ENCODE measurements at regions not wholly inside any gene's neighbourhood (a gene's known extent, or its start where the extent isn't known, plus 50 kb on each side); places are given as distances from the start of the nearest gene placed in this dataset.
"Not testable (repeated sequence)": the region's sequence is repeated elsewhere in the genome, so short reads cannot be mapped to it uniquely, and the experiment has no call there.

- no peak for DNase-seq (ENCODE audit: low spot score)
Observed at GRCh38 chr1:222240536-222241181, 307.2 kb downstream of the HHIPL2 start.

GRCh38 chr1:222239130-222239529 is 308.8 kb downstream of the HHIPL2 start:
- no peak for DNase-seq (ENCODE audit: low spot score)

- DNase-seq (ENCODE audit: low spot score), result no peak
Observed at GRCh38 chr1:222234351-222234750, 313.6 kb downstream of the HHIPL2 start.

GRCh38 chr1:222233444-222234158 is 314.3 kb downstream of the HHIPL2 start:
- no peak for DNase-seq (ENCODE audit: low spot score)

DNA sequence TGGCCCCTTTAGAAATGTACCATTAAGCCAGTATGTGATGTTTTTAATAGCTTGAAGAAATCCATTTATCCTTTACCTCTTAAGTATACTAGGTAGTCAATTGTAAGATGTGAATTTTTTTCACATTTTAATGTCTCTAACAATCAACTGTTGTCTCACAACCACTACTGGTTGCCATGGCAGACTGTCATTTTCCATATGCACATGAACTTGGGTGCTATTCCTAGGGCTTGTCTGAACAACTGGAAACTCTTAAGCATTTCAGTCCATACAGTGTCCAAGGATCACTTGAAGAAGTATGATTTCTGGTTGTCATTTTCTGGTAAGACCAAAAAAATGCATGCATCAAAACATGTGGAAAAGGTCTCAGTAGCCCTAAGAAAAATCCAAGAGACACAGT is 315.1 kb downstream of the HHIPL2 start:
- DNase-seq (ENCODE audit: low spot score), result no peak

- no peak for DNase-seq (ENCODE audit: low spot score)
Observed at GRCh38 chr1:222229672-222230312, 318.1 kb downstream of the HHIPL2 start.

DNA sequence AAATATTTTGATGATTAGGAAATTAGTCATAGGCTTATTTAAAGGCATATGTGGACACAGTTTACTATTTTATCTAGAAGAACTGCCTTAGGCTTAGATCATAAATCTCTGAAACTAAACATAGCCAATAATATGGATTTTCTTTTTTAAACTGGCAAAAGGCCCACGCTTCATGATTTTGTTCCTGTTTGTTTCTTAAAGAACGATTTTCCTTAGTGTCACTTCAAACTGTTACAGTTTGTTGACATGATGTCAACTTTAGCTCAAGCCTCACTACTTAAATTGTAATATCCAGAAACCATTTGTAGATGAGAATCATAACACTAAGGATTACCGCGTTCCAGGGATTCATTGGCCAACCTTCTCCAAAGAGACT is 322.6 kb downstream of the HHIPL2 start:
- no peak for DNase-seq (ENCODE audit: low spot score)

GRCh38 chr1:222224636-222225315 is 323.1 kb downstream of the HHIPL2 start:
- DNase-seq (ENCODE audit: low spot score), result no peak

GRCh38 chr1:222224156-222224555 is 323.7 kb downstream of the HHIPL2 start:
- no peak for DNase-seq (ENCODE audit: low spot score)

- no peak for DNase-seq (ENCODE audit: low spot score)
Observed at GRCh38 chr1:222223010-222223409, 324.9 kb downstream of the HHIPL2 start.

DNA sequence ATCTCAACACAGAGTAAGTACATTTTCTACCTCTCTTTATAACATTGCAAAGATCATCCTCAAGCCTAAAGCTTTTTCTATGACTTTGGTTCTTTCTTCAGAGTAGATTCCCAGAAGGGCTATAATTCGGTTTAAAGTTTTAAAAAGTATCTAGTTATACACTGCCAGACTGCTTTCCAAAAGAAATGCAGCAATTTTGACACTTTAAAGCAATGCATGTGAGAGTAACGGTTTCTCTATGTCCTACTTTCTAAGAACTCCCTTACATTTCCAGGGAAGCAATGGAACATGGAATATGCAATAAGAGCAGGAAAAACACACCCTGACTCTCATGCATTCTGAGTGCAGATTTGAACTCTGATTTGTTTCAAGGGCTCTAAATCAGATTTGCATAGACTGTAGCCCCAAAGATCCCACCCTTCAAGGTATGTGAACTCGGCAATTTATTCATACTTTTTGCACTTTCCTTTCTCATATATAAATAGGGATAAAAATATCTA is 331.6 kb downstream of the HHIPL2 start:
- DNase-seq (ENCODE audit: low spot score), result no peak

DNA sequence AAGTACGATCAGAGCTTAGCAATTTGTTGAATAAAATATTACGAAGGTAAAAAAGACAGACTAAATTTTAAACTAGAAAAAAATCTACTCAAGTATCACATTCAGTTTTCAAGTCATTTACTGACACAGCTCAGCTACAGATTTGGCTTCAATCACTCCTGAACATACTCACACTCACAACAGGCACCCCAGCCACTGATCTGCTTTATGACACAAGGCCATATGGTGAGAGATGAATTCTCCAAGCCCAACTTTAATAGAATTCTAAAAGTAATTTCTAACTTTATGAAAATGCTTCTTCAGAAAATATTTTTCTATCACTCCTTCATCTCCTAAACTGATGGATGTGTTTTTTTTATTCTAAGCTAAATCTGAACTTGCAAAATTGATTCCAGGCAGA is 337.1 kb downstream of the HHIPL2 start:
- no peak for DNase-seq (ENCODE audit: low spot score)

- no peak for DNase-seq (ENCODE audit: low spot score)
Observed at GRCh38 chr1:222204475-222204874, 343.4 kb downstream of the HHIPL2 start.

GRCh38 chr1:222202831-222203230 is 345.1 kb downstream of the HHIPL2 start:
- DNase-seq (ENCODE audit: low spot score), result no peak

DNA sequence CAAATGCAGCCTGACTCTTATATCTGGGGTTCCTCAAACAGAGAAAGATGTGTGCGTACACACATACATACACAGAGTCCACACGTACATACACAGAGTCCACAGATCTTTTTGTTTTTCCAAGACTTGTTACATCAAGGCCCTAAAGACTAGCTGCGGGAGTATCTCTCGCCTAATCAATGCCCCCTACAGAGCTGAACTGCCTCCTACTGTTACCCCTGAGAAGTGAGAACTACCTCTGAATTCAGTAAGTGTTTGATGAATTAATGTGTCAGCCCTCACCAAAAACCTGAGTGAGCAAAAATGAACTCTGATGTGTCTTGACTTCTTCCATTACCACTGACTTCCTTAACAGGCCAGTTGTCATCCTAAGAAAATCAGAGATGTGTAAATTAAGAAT is 351.2 kb downstream of the HHIPL2 start:
- DNase-seq (ENCODE audit: low spot score), result no peak

DNA sequence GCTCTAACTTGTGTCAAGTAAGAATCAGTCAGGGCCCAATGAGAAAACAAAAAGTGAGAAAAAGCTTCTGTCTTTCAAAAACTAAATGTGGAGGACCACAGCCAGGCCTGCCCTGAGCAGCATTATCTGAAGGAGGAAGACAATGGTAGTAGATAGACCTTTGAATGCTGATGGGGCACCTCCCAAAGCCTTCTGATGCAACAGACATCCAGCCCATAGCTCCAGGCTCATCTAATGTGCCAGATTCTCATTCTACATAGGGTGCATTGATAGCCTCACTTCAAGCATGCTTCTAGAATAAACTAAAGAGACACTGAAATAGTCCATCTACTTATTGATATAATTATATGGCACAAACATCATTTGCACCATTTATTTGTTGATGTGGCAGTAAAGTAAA is 351.6 kb downstream of the HHIPL2 start:
- no peak for DNase-seq (ENCODE audit: low spot score)

DNA sequence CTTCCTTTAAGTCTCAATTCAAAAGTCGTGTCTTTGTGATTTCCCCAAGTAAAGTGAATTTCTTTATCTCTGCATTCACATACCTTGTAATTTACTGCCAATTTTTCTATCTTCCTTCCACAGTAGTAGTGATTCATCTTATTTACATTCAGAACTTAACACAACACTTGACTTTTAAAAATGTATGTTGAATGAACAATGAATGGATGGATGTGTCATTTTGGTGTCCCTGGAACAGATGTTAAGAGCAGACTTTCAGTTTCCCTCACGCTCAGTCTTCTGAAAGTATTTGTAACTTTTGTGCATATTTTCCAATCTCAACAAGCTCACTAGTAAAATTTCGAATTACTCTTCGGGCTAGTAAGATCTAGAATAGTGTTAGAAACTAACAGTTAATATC is 352.0 kb downstream of the HHIPL2 start:
- no peak for DNase-seq (ENCODE audit: low spot score)

GRCh38 chr1:222189218-222189617 is 358.7 kb downstream of the HHIPL2 start:
- DNase-seq (ENCODE audit: low spot score), result no peak

DNA sequence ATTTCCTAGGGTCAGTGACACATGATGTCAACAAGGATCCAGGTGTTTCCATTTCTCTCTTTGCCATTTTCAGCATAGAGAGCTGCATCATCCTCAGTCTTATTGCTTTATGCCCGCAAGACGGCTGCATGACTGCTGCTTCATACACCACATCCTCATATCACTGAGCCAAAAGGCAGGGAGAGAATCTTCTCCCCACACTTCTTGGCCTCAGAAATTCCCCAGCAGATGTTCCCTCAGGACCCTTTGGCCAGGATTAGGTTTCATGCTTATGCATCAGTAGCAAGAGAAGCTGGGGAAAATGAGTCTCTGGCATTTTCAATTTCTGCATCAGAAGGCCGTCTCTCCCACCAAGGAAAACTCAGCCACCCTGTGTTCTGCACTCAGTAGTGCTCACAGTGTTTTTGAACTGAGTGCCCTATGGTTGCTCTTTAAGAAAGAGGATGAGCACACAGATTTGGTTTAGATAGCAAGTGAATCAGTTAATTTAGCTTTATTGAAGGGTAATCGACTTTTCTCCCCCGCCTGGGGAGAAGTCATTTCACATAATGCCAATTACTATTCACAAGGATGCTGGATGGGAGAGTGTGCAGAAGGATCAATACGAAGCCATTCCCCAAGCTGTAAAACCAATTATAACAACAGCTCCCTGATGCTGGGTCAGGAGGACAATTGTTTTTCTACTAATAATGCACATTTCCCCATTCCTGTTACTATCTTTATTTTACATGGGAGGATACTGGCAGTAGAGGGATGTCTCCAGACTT is 360.2 kb downstream of the HHIPL2 start:
- DNase-seq (ENCODE audit: low spot score), result no peak

- no peak for DNase-seq (ENCODE audit: low spot score)
Observed at GRCh38 chr1:222182641-222183040, 365.3 kb downstream of the HHIPL2 start.

DNA sequence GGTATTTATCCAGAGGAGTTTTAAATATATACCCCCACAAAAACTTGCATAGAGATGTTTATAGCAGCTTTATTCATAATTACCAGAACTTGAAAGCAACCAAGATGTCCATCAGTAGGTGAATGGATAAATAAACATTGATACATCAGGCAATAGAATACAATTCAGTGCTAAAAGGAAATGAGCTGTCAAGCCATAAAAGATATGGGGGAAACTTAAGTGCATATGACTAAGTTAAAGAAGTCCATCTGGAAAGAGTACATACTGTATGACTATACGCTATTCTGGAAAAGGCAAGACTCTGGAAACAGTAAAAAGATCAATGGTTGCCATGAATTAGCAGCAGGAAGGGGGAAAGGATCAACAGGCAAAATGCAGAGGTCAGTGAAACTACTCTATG is 366.7 kb downstream of the HHIPL2 start:
- no peak for DNase-seq (ENCODE audit: low spot score)

DNA sequence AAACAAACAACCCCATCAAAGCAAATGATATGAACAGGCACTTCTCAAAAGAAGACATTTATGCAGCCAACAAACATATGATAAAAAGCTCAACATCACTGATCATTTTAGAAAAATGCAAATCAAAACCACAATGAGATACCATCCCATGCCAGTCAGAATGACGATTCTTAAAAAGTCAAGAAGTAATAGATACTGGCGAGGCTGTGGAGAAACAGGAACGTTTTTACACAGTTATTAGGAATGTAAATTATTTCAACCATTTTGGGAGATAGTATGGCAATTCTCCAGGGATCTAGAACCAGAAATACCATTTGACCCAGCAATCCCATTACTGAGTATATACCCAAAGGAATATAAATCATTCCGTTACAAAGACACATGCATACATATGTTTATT is 370.4 kb downstream of the HHIPL2 start:
- not testable (repeated sequence) for DNase-seq (ENCODE audit: low spot score)
